ENCODE measurements at regions not wholly inside any gene's neighbourhood (a gene's known extent, or its start where the extent isn't known, plus 50 kb on each side); places are given as distances from the start of the nearest gene placed in this dataset.
"Not testable (repeated sequence)": the region's sequence is repeated elsewhere in the genome, so short reads cannot be mapped to it uniquely, and the experiment has no call there.

- no peak for TF ChIP-seq CTCF (IDR thresholded peaks at IDR 0.05)
- H3K9me3 Mint-ChIP-seq (ENCODE audit: unreplicated experiment): peaks cover 30% of the 10 kb centered on the region
- no peaks in the 10 kb centered on the region for H3K36me3 Mint-ChIP-seq (ENCODE audit: unreplicated experiment)
- H3K27ac Mint-ChIP-seq (ENCODE audit: unreplicated experiment): no peak overlapping the region
- H3K4me1 Mint-ChIP-seq (ENCODE audit: unreplicated experiment): no peaks in the 10 kb centered on the region
- H3K27me3 Mint-ChIP-seq (ENCODE audit: unreplicated experiment): no peaks in the 10 kb centered on the region
- H3K4me3 Mint-ChIP-seq (ENCODE audit: unreplicated experiment): no peak overlapping the region
- DNase-seq (ENCODE audit: extremely low spot score, unreplicated experiment): no peak
Observed at GRCh38 chr17:52899235-52899634, 740.7 kb upstream of the CA10 start.

DNA sequence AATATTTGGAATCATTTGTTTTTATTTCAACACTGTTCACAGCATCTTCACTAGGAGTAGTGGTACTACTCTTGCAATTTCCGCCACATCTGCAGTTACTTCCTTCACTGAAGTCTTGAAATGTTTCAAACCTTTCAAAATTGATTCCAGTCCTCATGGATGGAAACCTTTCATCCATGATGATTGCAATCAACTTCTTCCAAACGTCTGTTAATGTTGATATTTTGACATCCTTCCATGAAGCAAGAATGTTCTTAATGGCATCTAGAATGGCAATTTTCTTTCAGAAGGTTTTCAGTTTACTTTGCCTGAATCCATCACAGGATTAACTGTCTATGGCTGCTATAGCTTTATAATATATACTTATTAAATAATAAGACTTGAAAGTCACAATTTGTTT lies 736.8 kb upstream of the CA10 start:
- no peak for TF ChIP-seq CTCF (IDR thresholded peaks at IDR 0.05)
- peaks cover 13% of the 10 kb centered on the region for H3K9me3 Mint-ChIP-seq (ENCODE audit: unreplicated experiment)
- no peak overlapping the region for H3K4me3 Mint-ChIP-seq (ENCODE audit: unreplicated experiment)
- no peak overlapping the region for H3K27ac Mint-ChIP-seq (ENCODE audit: unreplicated experiment)
- DNase-seq (ENCODE audit: extremely low spot score, unreplicated experiment): no peak
- H3K36me3 Mint-ChIP-seq (ENCODE audit: unreplicated experiment): no peaks in the 10 kb centered on the region
- H3K27me3 Mint-ChIP-seq (ENCODE audit: unreplicated experiment): no peaks in the 10 kb centered on the region
- H3K4me1 Mint-ChIP-seq (ENCODE audit: unreplicated experiment): no peaks in the 10 kb centered on the region

DNA sequence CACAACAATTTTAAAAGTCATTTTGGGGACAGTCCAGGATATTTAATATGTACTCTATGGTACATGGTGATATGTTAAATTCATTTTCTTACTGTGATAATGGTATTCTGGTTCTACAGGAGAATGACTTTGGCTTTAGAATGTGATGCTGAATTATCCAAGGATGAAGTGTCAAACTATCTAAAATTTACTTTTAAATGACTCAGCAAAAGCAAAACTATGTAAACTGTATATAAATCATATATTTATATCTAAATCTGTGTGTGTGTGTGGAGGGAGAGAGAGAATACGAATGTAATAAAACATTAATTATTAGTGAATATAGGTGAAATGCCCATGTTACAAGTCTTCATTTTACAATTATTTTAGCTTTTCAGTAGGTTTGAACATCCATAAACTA lies 733.8 kb upstream of the CA10 start:
- Mint-ChIP-seq H3K27me3 (ENCODE audit: unreplicated experiment) (no peaks in the 10 kb centered on the region), H3K27ac (ENCODE audit: unreplicated experiment) (no peak overlapping the region), H3K4me3 (ENCODE audit: unreplicated experiment) (no peak overlapping the region), H3K4me1 (ENCODE audit: unreplicated experiment) (no peaks in the 10 kb centered on the region), H3K36me3 (ENCODE audit: unreplicated experiment) (no peaks in the 10 kb centered on the region), H3K9me3 (ENCODE audit: unreplicated experiment) (peaks cover 3% of the 10 kb centered on the region)
- TF ChIP-seq CTCF (IDR thresholded peaks at IDR 0.05): no peak
- no peak for DNase-seq (ENCODE audit: extremely low spot score, unreplicated experiment)

DNA sequence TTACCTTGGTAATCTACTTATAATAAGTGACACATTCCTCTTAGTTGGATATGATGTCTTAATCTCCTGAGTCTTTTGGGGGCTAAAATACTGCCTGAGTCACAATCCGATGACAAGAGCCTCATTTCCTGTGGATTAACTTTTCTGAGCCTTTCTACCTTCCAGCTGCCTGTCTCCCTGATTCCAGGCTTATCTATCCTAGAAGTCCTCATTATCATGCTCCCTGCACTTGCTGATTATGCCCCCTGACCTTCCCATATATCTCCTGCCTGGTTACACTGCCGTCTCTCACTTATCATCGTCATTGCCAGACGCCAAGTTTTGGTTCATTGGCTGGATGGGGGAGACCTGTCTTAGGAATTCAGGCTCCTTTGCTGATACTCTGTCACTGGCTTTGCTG lies 727.4 kb upstream of the CA10 start:
- no peaks in the 10 kb centered on the region for H3K4me1 Mint-ChIP-seq (ENCODE audit: unreplicated experiment)
- H3K4me3 Mint-ChIP-seq (ENCODE audit: unreplicated experiment): no peak overlapping the region
- no peaks in the 10 kb centered on the region for H3K27me3 Mint-ChIP-seq (ENCODE audit: unreplicated experiment)
- no peak for DNase-seq (ENCODE audit: extremely low spot score, unreplicated experiment)
- no peak for TF ChIP-seq CTCF (IDR thresholded peaks at IDR 0.05)
- H3K36me3 Mint-ChIP-seq (ENCODE audit: unreplicated experiment): no peaks in the 10 kb centered on the region
- peaks cover 14% of the 10 kb centered on the region for H3K9me3 Mint-ChIP-seq (ENCODE audit: unreplicated experiment)
- no peak overlapping the region for H3K27ac Mint-ChIP-seq (ENCODE audit: unreplicated experiment)

DNA sequence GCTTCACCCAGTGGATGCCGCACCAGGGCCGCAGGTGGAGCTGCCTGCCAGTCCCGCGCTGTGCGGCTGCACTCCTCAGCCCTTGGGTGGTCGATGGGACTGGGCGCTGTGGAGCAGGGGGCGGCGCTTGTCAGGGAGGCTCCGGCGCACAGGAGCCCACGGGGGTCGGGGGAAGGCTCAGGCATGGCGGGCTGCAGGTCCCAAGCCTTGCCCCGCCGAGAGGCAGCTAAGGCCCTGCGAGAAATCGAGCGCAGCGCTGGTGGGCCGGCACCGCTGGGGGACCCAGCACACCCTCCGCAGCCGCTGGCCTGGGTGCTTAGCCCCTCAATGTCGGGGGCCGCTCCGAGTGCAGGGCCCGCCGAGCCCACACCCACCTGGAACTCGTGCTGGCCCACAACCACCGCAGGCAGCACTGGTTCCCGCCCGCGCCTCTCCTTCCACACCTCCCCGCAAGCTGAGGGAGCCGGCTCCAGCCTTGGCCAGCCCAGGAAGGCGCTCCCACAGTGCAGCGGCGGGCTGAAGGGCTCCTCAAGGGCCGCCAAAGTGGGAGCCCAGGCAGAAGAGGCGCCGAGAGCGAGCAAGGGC lies 725.5 kb upstream of the CA10 start:
- H3K27me3 Mint-ChIP-seq (ENCODE audit: unreplicated experiment); H3K27ac Mint-ChIP-seq (ENCODE audit: unreplicated experiment); H3K4me1 Mint-ChIP-seq (ENCODE audit: unreplicated experiment); DNase-seq (ENCODE audit: extremely low spot score, unreplicated experiment); H3K4me3 Mint-ChIP-seq (ENCODE audit: unreplicated experiment); H3K36me3 Mint-ChIP-seq (ENCODE audit: unreplicated experiment): not testable (repeated sequence)
- peaks cover 14% of the 10 kb centered on the region for H3K9me3 Mint-ChIP-seq (ENCODE audit: unreplicated experiment)

GRCh38 chr17:52846767-52847166 lies 688.3 kb upstream of the CA10 start:
- not testable (repeated sequence) for H3K4me3 Mint-ChIP-seq (ENCODE audit: unreplicated experiment); H3K36me3 Mint-ChIP-seq (ENCODE audit: unreplicated experiment); H3K27ac Mint-ChIP-seq (ENCODE audit: unreplicated experiment); H3K4me1 Mint-ChIP-seq (ENCODE audit: unreplicated experiment); H3K27me3 Mint-ChIP-seq (ENCODE audit: unreplicated experiment); DNase-seq (ENCODE audit: extremely low spot score, unreplicated experiment); H3K9me3 Mint-ChIP-seq (ENCODE audit: unreplicated experiment)

Data from osteocyte (in vitro differentiated cells).